ENCODE measurements at regions not wholly inside any gene's neighbourhood (a gene's known extent, or its start where the extent isn't known, plus 50 kb on each side); places are given as distances from the start of the nearest gene placed in this dataset.

DNA sequence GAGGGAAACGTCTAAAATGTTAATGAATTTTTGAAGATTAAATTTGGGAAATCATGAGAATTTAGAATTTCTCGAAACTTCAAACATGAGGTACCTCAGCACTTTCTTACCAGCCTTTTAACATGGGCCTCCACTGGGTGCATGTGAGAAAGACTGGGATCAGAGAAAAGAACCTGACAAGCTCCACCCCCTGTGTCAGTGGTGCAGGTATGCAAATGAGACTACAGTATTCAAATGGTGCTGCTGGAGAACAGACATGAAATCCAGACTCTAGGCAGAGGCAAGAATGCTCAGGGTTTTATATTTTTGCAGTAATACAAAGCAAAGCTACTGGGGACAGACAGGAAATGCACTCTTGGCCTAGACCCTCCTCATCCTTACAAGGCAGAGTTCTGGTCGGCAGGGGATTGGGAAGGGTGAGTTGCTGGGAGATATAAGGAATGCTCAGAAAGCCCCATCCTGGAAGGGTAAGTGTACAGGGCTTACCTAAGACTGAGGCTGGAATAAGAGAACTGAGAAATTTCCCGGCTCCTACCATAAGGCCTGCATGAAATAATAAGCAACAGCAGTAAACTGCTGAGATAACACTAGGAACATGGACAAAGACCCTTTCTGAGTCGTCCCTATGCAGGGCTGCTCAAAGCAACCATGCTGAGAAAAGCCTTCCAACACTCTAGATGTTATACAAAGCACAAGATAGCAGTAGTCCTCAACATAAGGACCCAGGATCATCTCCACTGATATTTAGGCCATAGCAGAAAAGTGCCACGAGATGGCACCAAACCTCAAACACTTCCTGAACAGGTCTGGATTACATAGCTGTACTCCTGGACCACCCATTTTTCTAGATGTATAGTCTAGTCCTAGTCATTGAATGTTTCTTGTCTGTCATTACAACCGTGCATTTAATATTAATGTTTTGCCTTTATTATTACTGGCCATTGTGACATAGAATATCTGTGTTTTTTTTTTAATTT is 260.8 kb downstream of the RASSF9 start:
- H3K27ac Mint-ChIP-seq (ENCODE audit: unreplicated experiment): no peak overlapping the region
- no peaks in the 10 kb centered on the region for H3K27me3 Mint-ChIP-seq (ENCODE audit: unreplicated experiment)
- H3K4me3 Mint-ChIP-seq (ENCODE audit: unreplicated experiment): no peak overlapping the region
- TF ChIP-seq, protein P1, sequence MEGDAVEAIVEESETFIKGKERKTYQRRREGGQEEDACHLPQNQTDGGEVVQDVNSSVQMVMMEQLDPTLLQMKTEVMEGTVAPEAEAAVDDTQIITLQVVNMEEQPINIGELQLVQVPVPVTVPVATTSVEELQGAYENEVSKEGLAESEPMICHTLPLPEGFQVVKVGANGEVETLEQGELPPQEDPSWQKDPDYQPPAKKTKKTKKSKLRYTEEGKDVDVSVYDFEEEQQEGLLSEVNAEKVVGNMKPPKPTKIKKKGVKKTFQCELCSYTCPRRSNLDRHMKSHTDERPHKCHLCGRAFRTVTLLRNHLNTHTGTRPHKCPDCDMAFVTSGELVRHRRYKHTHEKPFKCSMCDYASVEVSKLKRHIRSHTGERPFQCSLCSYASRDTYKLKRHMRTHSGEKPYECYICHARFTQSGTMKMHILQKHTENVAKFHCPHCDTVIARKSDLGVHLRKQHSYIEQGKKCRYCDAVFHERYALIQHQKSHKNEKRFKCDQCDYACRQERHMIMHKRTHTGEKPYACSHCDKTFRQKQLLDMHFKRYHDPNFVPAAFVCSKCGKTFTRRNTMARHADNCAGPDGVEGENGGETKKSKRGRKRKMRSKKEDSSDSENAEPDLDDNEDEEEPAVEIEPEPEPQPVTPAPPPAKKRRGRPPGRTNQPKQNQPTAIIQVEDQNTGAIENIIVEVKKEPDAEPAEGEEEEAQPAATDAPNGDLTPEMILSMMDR (IDR thresholded peaks at IDR 0.05; ENCODE audit: unreplicated experiment): peak; percentile 53
- peak; percentile 53 for DNase-seq (ENCODE audit: low spot score)
- peaks cover 4% of the 10 kb centered on the region for H3K4me1 Mint-ChIP-seq (ENCODE audit: unreplicated experiment)
- no peaks in the 10 kb centered on the region for H3K9me3 Mint-ChIP-seq (ENCODE audit: unreplicated experiment)
- H3K36me3 Mint-ChIP-seq (ENCODE audit: low read depth, unreplicated experiment): no peaks in the 10 kb centered on the region

DNA sequence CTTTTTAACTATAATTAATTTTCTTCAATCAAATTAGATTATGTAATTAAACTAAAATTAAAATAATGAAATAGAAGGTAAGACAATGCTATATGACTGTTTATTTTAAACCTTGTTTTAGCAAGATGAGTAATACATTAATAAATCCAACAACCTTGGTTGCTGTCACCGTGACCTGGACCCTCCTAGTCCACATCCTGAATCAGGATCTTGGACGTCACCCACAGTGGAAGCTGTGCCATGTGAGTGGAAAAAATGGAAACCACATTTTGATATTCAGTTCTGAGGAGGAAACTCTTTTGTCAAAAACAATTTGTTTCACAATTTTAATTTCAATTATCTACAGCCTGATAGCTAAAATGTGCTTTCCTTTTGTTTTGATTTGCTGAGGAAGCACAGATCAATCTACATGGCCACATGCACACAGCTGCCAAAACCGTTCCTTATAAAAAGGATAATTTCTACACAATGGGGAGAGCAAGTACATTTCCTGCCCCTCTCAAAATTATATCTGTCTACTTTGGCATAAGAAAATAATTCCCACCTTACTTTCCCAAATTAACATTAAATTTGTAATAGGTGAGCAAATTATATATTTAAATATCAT is 255.5 kb downstream of the RASSF9 start:
- H3K9me3 Mint-ChIP-seq (ENCODE audit: unreplicated experiment): no peaks in the 10 kb centered on the region
- H3K27me3 Mint-ChIP-seq (ENCODE audit: unreplicated experiment): no peaks in the 10 kb centered on the region
- no peak for DNase-seq (ENCODE audit: low spot score)
- H3K27ac Mint-ChIP-seq (ENCODE audit: unreplicated experiment): no peak overlapping the region
- H3K4me1 Mint-ChIP-seq (ENCODE audit: unreplicated experiment): no peaks in the 10 kb centered on the region
- TF ChIP-seq, protein P1 (IDR thresholded peaks at IDR 0.05; ENCODE audit: unreplicated experiment): no peak
- H3K4me3 Mint-ChIP-seq (ENCODE audit: unreplicated experiment): no peak overlapping the region
- H3K36me3 Mint-ChIP-seq (ENCODE audit: low read depth, unreplicated experiment): no peaks in the 10 kb centered on the region

DNA sequence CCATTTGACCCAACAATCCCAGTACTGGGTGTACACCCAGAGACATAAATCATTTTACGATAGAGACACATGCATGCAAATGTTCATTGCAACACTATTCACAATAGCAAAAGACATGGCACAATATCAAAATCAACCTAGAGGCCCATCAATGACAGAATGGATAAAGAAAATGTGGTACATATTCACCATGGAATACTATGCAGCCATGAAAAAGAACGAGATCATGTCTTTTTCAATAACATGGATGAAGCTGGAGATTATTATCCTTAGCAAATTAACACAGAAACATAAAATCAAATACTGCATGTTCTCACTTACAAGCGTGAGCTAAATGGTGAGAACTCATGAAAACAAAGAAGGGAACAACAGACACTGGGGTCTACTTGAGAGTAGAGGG is 249.1 kb downstream of the RASSF9 start:
- Mint-ChIP-seq H3K4me1 (ENCODE audit: unreplicated experiment) (no peaks in the 10 kb centered on the region), H3K9me3 (ENCODE audit: unreplicated experiment) (no peaks in the 10 kb centered on the region), H3K27me3 (ENCODE audit: unreplicated experiment) (no peaks in the 10 kb centered on the region), H3K27ac (ENCODE audit: unreplicated experiment) (no peak overlapping the region), H3K4me3 (ENCODE audit: unreplicated experiment) (no peak overlapping the region), H3K36me3 (ENCODE audit: low read depth, unreplicated experiment) (no peaks in the 10 kb centered on the region)
- TF ChIP-seq, protein P1 (IDR thresholded peaks at IDR 0.05; ENCODE audit: unreplicated experiment): no peak
- no peak for DNase-seq (ENCODE audit: low spot score)

DNA sequence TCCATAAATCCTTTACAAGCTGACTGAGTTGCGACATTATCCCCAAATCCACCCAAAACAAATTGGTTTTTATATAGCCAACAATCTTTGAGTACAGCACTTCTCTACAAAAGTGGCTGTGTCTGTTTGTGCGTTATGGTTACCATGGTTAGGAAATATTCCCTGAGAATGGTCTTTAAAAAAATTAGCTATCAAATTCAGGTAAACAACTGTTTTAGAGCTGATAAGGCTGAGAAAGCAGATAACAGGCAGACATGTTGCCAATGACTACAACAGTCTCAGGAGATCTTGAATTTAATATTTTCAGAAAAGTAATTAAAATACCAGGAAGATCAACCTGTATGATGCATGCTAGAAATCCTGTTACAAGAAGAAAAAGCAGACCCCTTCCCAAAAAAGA is 248.0 kb downstream of the RASSF9 start:
- DNase-seq (ENCODE audit: low spot score): no peak
- Mint-ChIP-seq H3K4me1 (ENCODE audit: unreplicated experiment) (no peaks in the 10 kb centered on the region), H3K27me3 (ENCODE audit: unreplicated experiment) (no peaks in the 10 kb centered on the region), H3K27ac (ENCODE audit: unreplicated experiment) (no peak overlapping the region), H3K4me3 (ENCODE audit: unreplicated experiment) (no peak overlapping the region), H3K36me3 (ENCODE audit: low read depth, unreplicated experiment) (no peaks in the 10 kb centered on the region), H3K9me3 (ENCODE audit: unreplicated experiment) (no peaks in the 10 kb centered on the region)
- TF ChIP-seq, protein P1 (IDR thresholded peaks at IDR 0.05; ENCODE audit: unreplicated experiment): no peak

DNA sequence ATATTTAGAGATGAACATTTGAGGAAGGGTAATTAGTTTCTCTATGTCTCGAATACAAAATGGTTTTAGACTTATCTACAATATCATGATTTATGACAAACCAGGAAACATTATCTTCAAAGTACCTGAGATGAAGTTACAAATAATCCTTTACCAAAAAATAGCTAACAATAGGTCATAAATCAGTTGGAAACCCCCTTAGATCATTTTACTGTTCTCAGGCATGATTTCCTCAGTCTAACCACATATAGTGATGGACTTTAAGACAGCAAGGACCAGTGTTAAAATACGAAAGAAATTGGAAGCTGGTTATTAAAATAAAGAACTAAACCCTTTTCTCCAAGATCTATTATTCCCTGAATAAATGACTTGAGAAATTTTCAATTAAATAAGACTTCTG is 235.4 kb downstream of the RASSF9 start:
- Mint-ChIP-seq H3K9me3 (ENCODE audit: unreplicated experiment) (no peaks in the 10 kb centered on the region), H3K27ac (ENCODE audit: unreplicated experiment) (no peak overlapping the region), H3K4me1 (ENCODE audit: unreplicated experiment) (no peaks in the 10 kb centered on the region), H3K36me3 (ENCODE audit: low read depth, unreplicated experiment) (no peaks in the 10 kb centered on the region), H3K4me3 (ENCODE audit: unreplicated experiment) (no peak overlapping the region), H3K27me3 (ENCODE audit: unreplicated experiment) (no peaks in the 10 kb centered on the region)
- DNase-seq (ENCODE audit: low spot score): no peak
- TF ChIP-seq, protein P1 (IDR thresholded peaks at IDR 0.05; ENCODE audit: unreplicated experiment): no peak
